Activated naive CD8-positive, alpha-beta T cell treated with anti-CD3 and anti-CD28 coated beads, Interleukin-2, amount 50 U/mL, for 24 hours (primary cell): ENCODE measurements at regions not wholly inside any gene's neighbourhood (a gene's known extent, or its start where the extent isn't known, plus 50 kb on each side); places are given as distances from the start of the nearest gene placed in this dataset.

Experiments used
- ATAC-seq: fragments of 150-1000 bp; cut with Tn5 transposase; one replicate; pipeline ENCODE4 v1.10.0; 2021
- DNase-seq: peaks from one replicate; pipeline ENCODE4 v3.0.0; 2021
- H3K27ac Mint-ChIP-seq: one replicate; pipeline ENCODE4 v1.8.0; 2021; ENCODE audit warnings: mild to moderate bottlenecking, mixed read lengths
- H3K27me3 Mint-ChIP-seq: one replicate; pipeline ENCODE4 v1.8.0; 2021; ENCODE audit warnings: mixed read lengths
- H3K36me3 Mint-ChIP-seq: one replicate; pipeline ENCODE4 v1.8.0; 2021; ENCODE audit warnings: low read depth, mixed read lengths
- H3K4me1 Mint-ChIP-seq: one replicate; pipeline ENCODE4 v1.8.0; 2021; ENCODE audit warnings: mixed read lengths
- H3K4me3 Mint-ChIP-seq: one replicate; pipeline ENCODE4 v1.8.0; 2021; ENCODE audit warnings: mild to moderate bottlenecking, moderate library complexity, mixed read lengths
- H3K9me3 Mint-ChIP-seq: one replicate; pipeline ENCODE4 v1.8.0; 2021; ENCODE audit warnings: mixed read lengths

DNA sequence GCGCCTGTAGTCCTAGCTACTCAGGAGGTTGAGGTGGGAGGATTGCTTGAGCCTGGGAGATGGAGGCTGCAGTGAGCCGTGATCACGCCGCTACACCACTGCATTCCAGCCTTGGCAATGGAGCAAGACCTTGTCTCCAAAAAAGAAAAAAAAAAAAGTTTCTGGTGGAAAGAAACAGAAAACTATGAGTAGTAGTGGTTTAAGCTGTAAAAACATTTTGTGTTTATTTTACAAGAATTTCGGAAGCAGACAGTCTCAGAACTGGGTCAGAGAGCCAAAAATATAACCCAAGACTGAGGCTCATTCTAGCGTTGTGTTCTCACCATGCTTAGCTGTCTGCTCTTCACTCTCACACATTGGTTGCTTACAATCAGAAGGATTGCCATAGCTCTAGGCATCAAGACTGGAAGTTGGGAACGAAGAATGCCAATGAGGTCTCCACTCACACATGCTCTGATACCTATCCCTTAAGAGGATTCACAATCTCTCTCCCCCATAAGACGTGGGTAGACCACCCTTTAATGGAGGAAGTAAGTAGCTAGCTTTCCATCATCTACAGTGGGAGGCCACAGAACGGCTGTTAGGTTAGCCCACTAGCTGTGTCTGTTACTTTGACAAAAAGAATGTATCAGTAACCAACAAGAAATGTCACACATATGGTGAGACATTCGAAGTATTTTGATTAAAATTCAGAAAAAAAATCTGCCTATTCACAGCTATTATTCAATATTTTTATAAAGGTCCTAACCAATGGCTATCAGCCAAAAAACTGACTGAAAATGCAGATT, 117.6 kb upstream of the RASSF8 start:
- Mint-ChIP-seq H3K4me3 (no peak overlapping the region), H3K27me3 (no peaks in the 10 kb centered on the region), H3K4me1 (no peaks in the 10 kb centered on the region), H3K9me3 (no peaks in the 10 kb centered on the region), H3K27ac (no peak overlapping the region), H3K36me3 (no peaks in the 10 kb centered on the region)
- ATAC-seq (no peak), DNase-seq (no peak)

DNA sequence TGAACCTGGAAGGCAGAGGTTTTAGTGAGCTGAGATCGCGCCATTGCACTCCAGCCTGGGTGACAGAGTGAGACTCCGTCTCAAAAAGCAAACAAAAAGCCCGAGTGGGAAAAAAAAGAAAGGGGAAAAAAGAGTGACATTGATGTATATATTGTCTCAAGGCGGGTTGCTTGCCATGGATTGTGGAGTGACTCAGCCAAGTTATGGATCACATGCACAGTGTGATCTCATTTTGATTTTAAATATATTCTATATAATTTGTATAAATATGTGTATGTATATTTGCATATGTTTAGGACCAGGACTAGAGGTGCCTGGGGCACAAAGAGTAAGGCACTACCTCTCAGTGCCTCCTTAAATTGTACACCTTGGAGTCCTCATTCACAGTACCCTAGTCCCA, 116.2 kb upstream of the RASSF8 start:
- H3K4me3 Mint-ChIP-seq = no peak overlapping the region
- DNase-seq = no peak
- H3K27ac Mint-ChIP-seq = no peak overlapping the region

DNA sequence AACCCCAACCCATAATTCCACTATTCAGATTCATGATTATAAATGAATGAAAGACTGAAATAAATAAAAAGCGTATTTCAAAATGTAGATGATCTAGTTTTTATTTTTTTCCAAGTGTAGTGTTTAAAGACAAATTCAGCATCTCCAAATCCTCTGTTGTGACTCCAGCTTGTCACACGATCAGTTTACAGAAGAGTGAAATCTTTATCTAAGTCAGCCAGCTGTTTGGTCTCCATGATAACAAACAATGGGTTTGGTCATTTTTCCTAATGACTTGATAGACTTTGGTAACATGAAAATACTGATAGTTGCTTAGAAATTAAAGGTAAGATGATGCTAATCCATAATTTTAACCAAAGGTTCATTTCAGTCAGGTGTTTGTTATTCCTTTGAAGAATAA, 114.5 kb upstream of the RASSF8 start:
- Mint-ChIP-seq H3K9me3 (no peaks in the 10 kb centered on the region), H3K27ac (no peak overlapping the region)

More for the DNA sequence above, 116.2 kb upstream of the RASSF8 start:
- no peaks in the 10 kb centered on the region for H3K27me3 Mint-ChIP-seq
- no peaks in the 10 kb centered on the region for H3K4me1 Mint-ChIP-seq
- H3K9me3 Mint-ChIP-seq = no peaks in the 10 kb centered on the region
- no peaks in the 10 kb centered on the region for H3K36me3 Mint-ChIP-seq
- no peak for ATAC-seq

DNA sequence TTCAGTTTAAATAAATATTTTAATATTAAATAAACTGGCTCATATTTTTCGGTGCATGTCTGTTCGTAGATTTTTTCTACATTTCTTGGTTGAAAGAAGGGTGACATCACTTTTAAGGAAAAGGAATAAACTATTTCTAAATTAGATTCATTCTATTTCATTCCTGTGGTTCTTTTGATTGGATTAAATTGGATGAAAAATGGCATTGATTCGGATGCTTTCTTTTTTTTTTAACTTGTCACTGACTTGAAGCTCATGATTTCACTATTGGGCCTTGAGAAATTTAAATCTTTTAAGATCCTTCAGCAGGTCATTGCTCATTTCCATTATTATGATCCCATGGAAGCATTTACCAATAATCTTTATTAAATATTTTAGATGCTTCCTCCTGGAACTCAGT, 113.1 kb upstream of the RASSF8 start:
- DNase-seq (no peak), ATAC-seq (no peak)
- no peaks in the 10 kb centered on the region for H3K36me3 Mint-ChIP-seq
- no peaks in the 10 kb centered on the region for H3K4me1 Mint-ChIP-seq
- H3K27ac Mint-ChIP-seq = no peak overlapping the region
- no peaks in the 10 kb centered on the region for H3K9me3 Mint-ChIP-seq
- no peak overlapping the region for H3K4me3 Mint-ChIP-seq
- no peaks in the 10 kb centered on the region for H3K27me3 Mint-ChIP-seq

More for the DNA sequence above, 114.5 kb upstream of the RASSF8 start:
- DNase-seq = no peak
- ATAC-seq = no peak
- no peaks in the 10 kb centered on the region for H3K27me3 Mint-ChIP-seq
- H3K36me3 Mint-ChIP-seq = no peaks in the 10 kb centered on the region
- H3K4me1 Mint-ChIP-seq = no peaks in the 10 kb centered on the region
- H3K4me3 Mint-ChIP-seq = no peak overlapping the region

DNA sequence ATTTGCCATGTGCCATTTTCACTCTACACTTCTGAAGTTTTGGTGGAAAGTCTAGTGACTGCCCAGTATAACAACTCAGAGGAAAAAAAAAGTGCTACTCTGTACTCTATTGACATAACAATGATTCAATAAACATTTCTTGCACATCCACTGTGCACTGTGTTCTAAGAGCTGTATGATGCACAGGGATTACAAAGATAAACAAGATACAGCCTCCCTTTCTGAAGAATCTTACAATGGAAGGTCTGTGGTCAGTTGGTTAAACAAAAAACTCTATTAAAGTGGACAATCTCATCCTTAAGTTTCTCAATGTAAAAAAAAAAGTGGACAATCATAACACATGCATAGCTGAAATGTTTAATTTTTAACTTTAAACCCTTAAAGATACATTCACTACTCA, 105.7 kb upstream of the RASSF8 start:
- H3K4me1 Mint-ChIP-seq = no peaks in the 10 kb centered on the region
- no peaks in the 10 kb centered on the region for H3K9me3 Mint-ChIP-seq
- DNase-seq (no peak), ATAC-seq (no peak)
- no peak overlapping the region for H3K4me3 Mint-ChIP-seq
- H3K27ac Mint-ChIP-seq = no peak overlapping the region
- no peaks in the 10 kb centered on the region for H3K27me3 Mint-ChIP-seq
- H3K36me3 Mint-ChIP-seq = no peaks in the 10 kb centered on the region

DNA sequence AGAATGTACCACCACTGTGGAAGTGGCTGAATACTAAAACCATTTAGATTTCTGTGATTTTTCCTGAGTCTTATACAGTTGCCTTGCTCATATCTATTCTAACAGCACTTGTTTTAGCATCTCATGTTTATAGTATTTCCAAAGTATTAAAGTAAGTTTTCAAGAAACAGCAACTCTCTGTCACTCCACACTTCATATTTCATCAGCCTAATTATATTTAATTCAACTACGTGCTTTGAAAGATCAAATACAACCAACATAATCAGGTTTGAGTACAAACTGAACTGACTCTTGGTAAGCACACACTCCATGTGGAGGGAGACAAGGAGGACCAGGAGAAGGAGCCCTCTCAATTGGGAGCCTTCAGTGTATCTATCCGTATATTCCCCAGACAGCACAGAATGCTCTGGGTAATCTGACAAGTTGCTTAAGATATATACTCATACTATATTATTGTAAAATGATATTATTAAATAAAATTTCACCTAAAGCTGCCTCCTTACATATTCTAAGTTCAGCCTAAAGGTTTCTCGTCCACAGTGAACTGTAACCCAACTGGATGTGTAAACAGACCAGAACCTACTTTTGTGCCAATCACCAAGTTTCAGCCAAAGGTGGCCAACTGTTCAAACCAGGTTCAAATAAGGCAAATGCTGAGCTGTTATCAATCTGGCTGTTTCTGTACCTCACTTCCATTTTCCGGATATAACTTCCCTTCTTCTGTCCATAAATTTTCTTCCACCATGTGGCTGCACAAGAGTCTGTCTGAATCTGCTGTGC, 105.0 kb upstream of the RASSF8 start:
- ATAC-seq (no peak), DNase-seq (no peak)
- Mint-ChIP-seq H3K4me1 (no peaks in the 10 kb centered on the region), H3K4me3 (no peak overlapping the region), H3K27me3 (no peaks in the 10 kb centered on the region), H3K27ac (no peak overlapping the region), H3K36me3 (no peaks in the 10 kb centered on the region), H3K9me3 (no peaks in the 10 kb centered on the region)

DNA sequence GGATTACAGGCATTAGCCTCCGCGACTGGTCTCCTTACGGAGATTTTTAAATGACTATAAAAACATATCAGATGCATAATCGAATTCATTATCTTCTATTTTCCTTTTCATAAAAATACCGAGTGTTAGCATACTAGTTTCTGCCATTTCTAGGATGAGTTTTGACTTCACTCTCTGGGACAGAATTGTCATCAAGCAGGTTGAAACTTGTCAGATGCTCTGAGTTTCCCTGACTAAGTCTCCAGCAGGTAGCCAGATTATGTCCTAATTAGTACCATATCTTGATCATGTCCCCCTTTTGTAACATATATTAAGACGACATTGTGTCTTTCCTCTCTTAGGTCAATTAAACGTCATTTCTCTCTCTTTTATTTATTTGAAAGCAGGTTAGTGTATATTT, 103.5 kb upstream of the RASSF8 start:
- Mint-ChIP-seq H3K9me3 (no peaks in the 10 kb centered on the region), H3K36me3 (no peaks in the 10 kb centered on the region), H3K4me3 (no peak overlapping the region), H3K4me1 (peaks cover 4% of the 10 kb centered on the region), H3K27me3 (no peaks in the 10 kb centered on the region), H3K27ac (no peak overlapping the region)
- DNase-seq = no peak
- no peak for ATAC-seq

DNA sequence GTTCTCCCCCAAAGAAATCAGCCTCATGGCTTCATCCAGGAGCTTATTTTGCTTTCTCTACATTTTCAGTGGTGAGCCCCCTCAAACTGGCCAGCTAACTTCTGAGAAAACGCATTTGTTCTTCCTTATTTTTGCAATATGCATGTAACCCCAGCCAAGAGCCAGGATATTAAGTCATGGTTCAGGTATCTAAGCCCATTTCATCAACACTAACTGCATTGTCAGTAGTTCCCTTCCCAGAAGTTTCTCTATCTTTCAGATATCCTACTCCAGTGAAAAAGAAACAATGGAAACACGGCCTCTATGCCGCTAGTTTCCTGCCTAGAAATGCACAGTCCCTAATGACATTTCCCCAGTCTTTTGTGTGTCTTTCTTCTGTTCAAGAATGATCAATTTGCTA, 102.8 kb upstream of the RASSF8 start:
- Mint-ChIP-seq H3K27me3 (no peaks in the 10 kb centered on the region), H3K4me1 (peaks cover 5% of the 10 kb centered on the region), H3K27ac (no peak overlapping the region), H3K4me3 (no peak overlapping the region), H3K9me3 (no peaks in the 10 kb centered on the region), H3K36me3 (no peaks in the 10 kb centered on the region)
- no peak for DNase-seq
- no peak for ATAC-seq

DNA sequence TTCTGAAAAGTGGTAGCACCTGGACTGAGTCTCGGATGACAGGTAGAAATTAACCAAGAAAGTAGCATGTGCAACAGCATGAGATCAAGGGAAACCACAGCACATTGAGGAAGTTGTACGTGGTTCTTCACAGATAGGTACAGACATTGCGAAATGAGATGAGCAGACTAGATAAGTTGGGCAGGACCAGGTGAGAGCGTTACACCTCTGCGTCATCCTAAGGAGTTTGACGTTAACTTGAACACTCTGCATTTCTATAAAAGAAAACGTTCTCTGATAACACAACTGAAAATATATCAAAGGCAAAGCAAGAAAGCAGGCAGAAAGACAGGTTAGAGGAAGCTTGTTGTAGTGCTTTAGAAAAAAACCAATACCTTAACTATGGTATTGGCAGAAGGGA, 98.5 kb upstream of the RASSF8 start:
- H3K27me3 Mint-ChIP-seq = peaks cover 3% of the 10 kb centered on the region
- no peaks in the 10 kb centered on the region for H3K36me3 Mint-ChIP-seq
- H3K27ac Mint-ChIP-seq = no peak overlapping the region
- DNase-seq = no peak
- H3K9me3 Mint-ChIP-seq = no peaks in the 10 kb centered on the region
- no peak for ATAC-seq
- peaks cover 5% of the 10 kb centered on the region for H3K4me1 Mint-ChIP-seq
- no peak overlapping the region for H3K4me3 Mint-ChIP-seq

DNA sequence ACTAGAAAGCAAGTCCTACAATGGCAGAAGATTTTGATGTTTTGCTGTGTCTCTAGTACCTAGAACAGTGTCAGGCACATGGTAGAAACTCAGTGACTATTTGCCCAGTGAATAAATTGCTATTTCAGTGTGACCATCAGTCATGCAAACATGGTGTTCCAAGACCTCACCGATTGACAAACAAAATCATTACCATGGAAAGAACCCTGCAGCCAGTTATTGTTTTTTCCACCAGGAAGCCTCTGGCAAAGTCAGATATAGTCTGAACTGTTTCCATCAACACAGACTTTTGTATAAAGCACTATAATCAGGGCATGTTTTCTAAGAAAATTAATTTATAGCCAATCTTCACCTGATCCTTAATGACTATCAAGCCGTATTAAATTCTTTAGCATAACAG, 97.3 kb upstream of the RASSF8 start:
- Mint-ChIP-seq H3K36me3 (no peaks in the 10 kb centered on the region), H3K27ac (no peak overlapping the region), H3K9me3 (no peaks in the 10 kb centered on the region), H3K27me3 (peaks cover 3% of the 10 kb centered on the region), H3K4me3 (no peak overlapping the region), H3K4me1 (peaks cover 5% of the 10 kb centered on the region)
- DNase-seq = no peak
- no peak for ATAC-seq

DNA sequence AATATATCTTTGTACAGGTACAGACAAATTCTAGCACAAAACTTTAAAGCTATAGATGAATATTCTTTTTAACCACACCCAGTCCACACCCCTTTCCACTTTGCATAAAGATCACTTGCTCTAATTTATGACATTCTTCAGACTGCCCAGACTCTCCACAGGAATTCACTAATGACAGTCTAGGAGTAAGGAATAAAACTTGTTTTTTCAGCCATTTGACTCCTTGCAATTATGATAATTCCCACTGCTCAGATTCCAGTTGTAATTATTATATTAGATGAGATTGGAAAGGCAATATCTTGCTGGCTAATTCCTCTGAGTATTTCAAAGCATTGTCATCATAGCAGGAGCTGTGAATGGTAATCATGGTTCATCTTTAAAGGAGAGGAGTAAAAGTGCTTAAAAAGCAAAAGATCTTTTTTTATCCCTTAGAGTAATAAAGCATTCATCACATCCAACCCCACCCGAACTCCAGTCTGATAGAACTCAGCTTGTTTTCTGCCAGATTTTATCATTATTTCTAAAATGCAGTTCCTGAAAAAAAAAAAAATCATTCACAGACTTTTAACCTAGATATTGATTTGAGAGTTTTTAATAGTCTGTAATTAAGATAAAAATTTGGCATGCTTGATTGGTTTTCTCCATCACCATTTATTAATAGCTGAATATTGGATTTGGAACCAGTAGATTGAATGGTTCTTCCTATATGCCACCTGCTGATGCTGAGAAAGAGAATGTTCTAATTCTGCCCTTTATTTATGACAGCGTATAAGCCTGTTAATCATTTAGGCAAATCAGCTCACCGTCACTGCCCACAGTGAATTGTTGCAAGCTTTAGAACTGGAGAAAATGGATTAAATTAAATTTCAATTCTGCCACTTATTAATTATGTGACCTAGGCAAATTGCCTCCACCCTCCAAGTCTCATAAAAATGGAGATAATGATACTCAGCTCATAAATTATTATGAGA, 93.9 kb upstream of the RASSF8 start:
- peaks cover 3% of the 10 kb centered on the region for H3K27me3 Mint-ChIP-seq
- DNase-seq (no peak), ATAC-seq (no peak)
- H3K27ac Mint-ChIP-seq = no peak overlapping the region
- no peak overlapping the region for H3K4me3 Mint-ChIP-seq
- H3K4me1 Mint-ChIP-seq = peaks cover 5% of the 10 kb centered on the region
- H3K36me3 Mint-ChIP-seq = no peaks in the 10 kb centered on the region
- H3K9me3 Mint-ChIP-seq = peaks cover 7% of the 10 kb centered on the region

DNA sequence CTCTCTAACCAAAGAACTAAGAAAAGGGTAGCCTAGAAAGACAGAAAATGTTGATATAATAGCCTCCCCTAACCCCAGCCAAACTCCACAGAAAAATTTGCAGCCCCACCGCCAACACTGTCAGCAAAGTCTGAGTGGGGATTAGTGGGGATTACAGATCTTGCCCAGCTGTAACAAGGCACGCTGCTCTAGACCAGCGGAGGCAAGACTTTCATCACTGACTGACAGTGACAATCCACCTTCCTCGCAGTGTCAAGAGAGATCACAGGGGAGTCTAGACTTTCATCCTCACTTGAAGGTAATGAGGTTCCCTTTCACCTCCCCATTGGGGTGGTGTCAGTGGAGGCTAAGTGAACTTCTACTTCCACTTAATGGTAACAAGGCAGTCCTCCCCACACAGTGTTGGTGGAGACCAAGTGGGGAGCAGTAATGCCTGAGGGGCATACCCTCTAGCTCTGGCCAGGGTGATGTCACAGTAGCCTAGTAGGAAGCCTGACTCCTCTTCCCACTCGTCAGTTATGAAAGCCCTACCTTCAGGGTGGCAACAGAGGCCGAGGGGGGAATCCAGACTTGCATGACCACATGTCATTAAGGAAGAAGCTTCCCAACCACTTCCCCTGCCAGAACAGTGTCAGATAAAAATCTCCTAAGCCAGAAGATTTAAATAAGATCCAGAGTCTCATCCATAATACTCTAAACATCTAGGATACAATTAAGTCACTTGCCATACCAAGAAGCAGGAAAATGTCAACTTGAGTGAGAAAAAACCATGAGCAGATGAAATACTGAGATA, 91.7 kb upstream of the RASSF8 start:
- DNase-seq = no peak

DNA sequence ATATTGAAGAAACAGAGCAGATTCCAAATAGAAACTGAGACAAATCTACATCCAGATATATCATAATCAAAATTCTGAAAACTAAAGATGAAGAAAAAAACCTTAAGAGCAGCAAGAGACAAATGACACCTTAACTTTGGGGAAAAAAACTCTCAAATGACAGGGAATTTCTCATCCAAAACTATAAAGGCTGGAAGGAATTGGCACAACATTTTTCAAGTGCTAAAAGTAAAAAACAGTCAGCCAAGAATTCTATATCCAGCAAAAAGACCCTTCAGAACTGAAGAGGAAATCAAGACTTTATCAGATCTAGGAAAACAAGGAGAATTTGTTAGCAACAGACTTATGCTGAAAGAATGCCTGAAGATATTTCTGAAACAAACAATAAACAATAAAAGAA, 90.3 kb upstream of the RASSF8 start:
- ATAC-seq (no peak), DNase-seq (no peak)
- H3K27ac Mint-ChIP-seq = no peak overlapping the region
- no peaks in the 10 kb centered on the region for H3K4me1 Mint-ChIP-seq
- H3K9me3 Mint-ChIP-seq = peaks cover 11% of the 10 kb centered on the region
- no peak overlapping the region for H3K4me3 Mint-ChIP-seq
- no peaks in the 10 kb centered on the region for H3K36me3 Mint-ChIP-seq
- H3K27me3 Mint-ChIP-seq = no peaks in the 10 kb centered on the region

More for the DNA sequence above, 91.7 kb upstream of the RASSF8 start:
- Mint-ChIP-seq H3K27me3 (peaks cover 2% of the 10 kb centered on the region), H3K4me1 (no peaks in the 10 kb centered on the region), H3K27ac (no peak overlapping the region), H3K4me3 (no peak overlapping the region), H3K9me3 (peaks cover 11% of the 10 kb centered on the region), H3K36me3 (no peaks in the 10 kb centered on the region)
- no peak for ATAC-seq

DNA sequence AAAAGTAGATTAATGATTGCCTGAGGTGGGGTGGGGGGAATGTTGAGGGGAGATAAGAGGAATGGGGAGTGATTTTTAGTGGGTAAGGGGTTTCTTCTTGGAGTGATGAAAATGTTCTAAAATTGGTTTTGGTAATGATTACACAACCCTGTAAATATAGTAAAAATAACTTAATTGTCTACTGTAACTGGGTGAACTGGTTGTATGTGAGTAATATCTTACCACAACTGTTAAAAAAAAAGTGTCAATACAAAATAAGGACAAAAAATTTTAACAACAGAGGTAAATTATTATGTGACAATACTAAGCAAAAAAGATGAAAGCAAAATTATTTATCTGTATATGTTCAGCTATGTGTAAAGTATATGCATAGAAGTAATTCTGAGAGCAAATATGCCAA, 86.3 kb upstream of the RASSF8 start:
- no peak overlapping the region for H3K4me3 Mint-ChIP-seq
- no peak overlapping the region for H3K27ac Mint-ChIP-seq
- no peak for ATAC-seq
- no peak for DNase-seq
- no peaks in the 10 kb centered on the region for H3K4me1 Mint-ChIP-seq
- no peaks in the 10 kb centered on the region for H3K27me3 Mint-ChIP-seq
- no peaks in the 10 kb centered on the region for H3K36me3 Mint-ChIP-seq
- peaks cover 11% of the 10 kb centered on the region for H3K9me3 Mint-ChIP-seq
